ES-I3 (cell line): ENCODE measurements at regions not wholly inside any gene's neighbourhood (a gene's known extent, or its start where the extent isn't known, plus 50 kb on each side); places are given as distances from the start of the nearest gene placed in this dataset.

Source experiments
- H3K36me3 ChIP-seq: 2 replicates; pipeline ENCODE4 v1.6.1; 2013; ENCODE audit warnings: mild to moderate bottlenecking, low read length, control low read depth, moderate library complexity; ENCODE audit not compliant: insufficient read depth
- H3K4me1 ChIP-seq: 2 replicates; pipeline ENCODE4 v1.6.1; 2013; ENCODE audit warnings: mild to moderate bottlenecking, control low read depth, low read length; ENCODE audit not compliant: insufficient read depth
- H3K9ac ChIP-seq: 2 replicates; pipeline ENCODE4 v1.6.1; 2013; ENCODE audit warnings: low read depth, mild to moderate bottlenecking, low read length, moderate library complexity
- H3K9me3 ChIP-seq: 2 replicates; pipeline ENCODE4 v1.6.1; 2013; ENCODE audit warnings: mild to moderate bottlenecking, low read length, moderate library complexity; ENCODE audit not compliant: control insufficient read depth, insufficient read depth

GRCh38 chr20:62574230-62574993 is 67.9 kb upstream of the SLCO4A1 start:
- no peaks in the 10 kb centered on the region for H3K9me3 ChIP-seq
- no peak overlapping the region for H3K9ac ChIP-seq
- no peaks in the 10 kb centered on the region for H3K4me1 ChIP-seq
- H3K36me3 ChIP-seq, result no peaks in the 10 kb centered on the region

GRCh38 chr20:62575976-62576722 is 66.2 kb upstream of the SLCO4A1 start:
- Histone ChIP-seq H3K36me3 (no peaks in the 10 kb centered on the region), H3K9me3 (no peaks in the 10 kb centered on the region), H3K4me1 (no peaks in the 10 kb centered on the region), H3K9ac (no peak overlapping the region)

- no peak overlapping the region for H3K9ac ChIP-seq
- H3K36me3 ChIP-seq, result no peaks in the 10 kb centered on the region
- H3K9me3 ChIP-seq, result no peaks in the 10 kb centered on the region
- peaks cover 4% of the 10 kb centered on the region; the same call in 1 of the 2 replicates for H3K4me1 ChIP-seq
Observed at GRCh38 chr20:62576815-62577489, 65.4 kb upstream of the SLCO4A1 start.

GRCh38 chr20:62577490-62577836 is 64.8 kb upstream of the SLCO4A1 start:
- Histone ChIP-seq H3K9me3 (no peaks in the 10 kb centered on the region), H3K36me3 (no peaks in the 10 kb centered on the region), H3K4me1 (peaks cover 5% of the 10 kb centered on the region; the same call in 1 of the 2 replicates), H3K9ac (no peak overlapping the region)

GRCh38 chr20:62578294-62578897 is 63.9 kb upstream of the SLCO4A1 start:
- H3K4me1 ChIP-seq, result peaks cover 5% of the 10 kb centered on the region; the same call in 1 of the 2 replicates
- no peaks in the 10 kb centered on the region for H3K9me3 ChIP-seq
- no peak overlapping the region for H3K9ac ChIP-seq
- H3K36me3 ChIP-seq, result no peaks in the 10 kb centered on the region

- Histone ChIP-seq H3K4me1 (peaks cover 5% of the 10 kb centered on the region; the same call in 1 of the 2 replicates), H3K9ac (no peak overlapping the region), H3K36me3 (no peaks in the 10 kb centered on the region), H3K9me3 (no peaks in the 10 kb centered on the region)
Observed at GRCh38 chr20:62580052-62580451, 62.3 kb upstream of the SLCO4A1 start.

- H3K36me3 ChIP-seq, result no peaks in the 10 kb centered on the region
- no peak overlapping the region for H3K9ac ChIP-seq
- peaks cover 5% of the 10 kb centered on the region; the same call in 1 of the 2 replicates for H3K4me1 ChIP-seq
- no peaks in the 10 kb centered on the region for H3K9me3 ChIP-seq
Observed at GRCh38 chr20:62580733-62581132, 61.6 kb upstream of the SLCO4A1 start.

GRCh38 chr20:62581308-62581707 is 61.0 kb upstream of the SLCO4A1 start:
- H3K4me1 ChIP-seq, result peaks cover 5% of the 10 kb centered on the region; the same call in 1 of the 2 replicates
- no peak overlapping the region for H3K9ac ChIP-seq
- H3K9me3 ChIP-seq, result no peaks in the 10 kb centered on the region
- no peaks in the 10 kb centered on the region for H3K36me3 ChIP-seq

GRCh38 chr20:62581806-62582205 is 60.5 kb upstream of the SLCO4A1 start:
- Histone ChIP-seq H3K9me3 (no peaks in the 10 kb centered on the region), H3K36me3 (no peaks in the 10 kb centered on the region), H3K9ac (no peak overlapping the region), H3K4me1 (peaks cover 5% of the 10 kb centered on the region; the same call in 1 of the 2 replicates)

- peaks cover 5% of the 10 kb centered on the region; the same call in 1 of the 2 replicates for H3K4me1 ChIP-seq
- H3K9me3 ChIP-seq, result no peaks in the 10 kb centered on the region
- H3K9ac ChIP-seq, result no peak overlapping the region
- no peaks in the 10 kb centered on the region for H3K36me3 ChIP-seq
Observed at GRCh38 chr20:62583424-62583920, 58.8 kb upstream of the SLCO4A1 start.

GRCh38 chr20:62584671-62585460 is 57.4 kb upstream of the SLCO4A1 start:
- Histone ChIP-seq H3K36me3 (no peaks in the 10 kb centered on the region), H3K4me1 (peaks cover 5% of the 10 kb centered on the region; the same call in 1 of the 2 replicates), H3K9me3 (no peaks in the 10 kb centered on the region), H3K9ac (no peak overlapping the region)

- H3K9me3 ChIP-seq, result no peaks in the 10 kb centered on the region
- no peaks in the 10 kb centered on the region for H3K36me3 ChIP-seq
- no peak overlapping the region for H3K9ac ChIP-seq
- peaks cover 5% of the 10 kb centered on the region; the same call in 1 of the 2 replicates for H3K4me1 ChIP-seq
Observed at GRCh38 chr20:62585461-62585970, 56.8 kb upstream of the SLCO4A1 start.

- H3K36me3 ChIP-seq, result no peaks in the 10 kb centered on the region
Observed at GRCh38 chr20:62586799-62587198, 55.5 kb upstream of the SLCO4A1 start.

More at GRCh38 chr20:62586799-62587198, 55.5 kb upstream of the SLCO4A1 start:
- H3K4me1 ChIP-seq, result peaks cover 3% of the 10 kb centered on the region; the same call in 1 of the 2 replicates
- H3K9ac ChIP-seq, result no peak overlapping the region
- no peaks in the 10 kb centered on the region for H3K9me3 ChIP-seq
